MG63 (cell line): ENCODE measurements at regions not wholly inside any gene's neighbourhood (a gene's known extent, or its start where the extent isn't known, plus 50 kb on each side); places are given as distances from the start of the nearest gene placed in this dataset.

ENCODE experiments used
- DNase-seq: peaks from one replicate; pipeline ENCODE4 v3.0.0-alpha.2; 2020
- H3K27me3 ChIP-seq: fragments of 250-450 bp; sonication (Bioruptor Pico); 2 replicates; pipeline ENCODE4 v1.5.1; 2020; ENCODE audit warnings: mild to moderate bottlenecking, moderate library complexity
- H3K36me3 ChIP-seq: fragments of 250-450 bp; sonication (Bioruptor Pico); 2 replicates; pipeline ENCODE4 v1.5.1; 2020; ENCODE audit warnings: mild to moderate bottlenecking, moderate library complexity
- H3K4me3 ChIP-seq: fragments of 250-450 bp; sonication (Bioruptor Pico); 2 replicates; pipeline ENCODE4 v1.5.1; 2020; ENCODE audit warnings: mild to moderate bottlenecking, moderate library complexity
- H3K9me3 ChIP-seq: fragments of 250-450 bp; sonication (Bioruptor Pico); 2 replicates; pipeline ENCODE4 v1.5.1; 2020; ENCODE audit warnings: mild to moderate bottlenecking, moderate library complexity

DNA sequence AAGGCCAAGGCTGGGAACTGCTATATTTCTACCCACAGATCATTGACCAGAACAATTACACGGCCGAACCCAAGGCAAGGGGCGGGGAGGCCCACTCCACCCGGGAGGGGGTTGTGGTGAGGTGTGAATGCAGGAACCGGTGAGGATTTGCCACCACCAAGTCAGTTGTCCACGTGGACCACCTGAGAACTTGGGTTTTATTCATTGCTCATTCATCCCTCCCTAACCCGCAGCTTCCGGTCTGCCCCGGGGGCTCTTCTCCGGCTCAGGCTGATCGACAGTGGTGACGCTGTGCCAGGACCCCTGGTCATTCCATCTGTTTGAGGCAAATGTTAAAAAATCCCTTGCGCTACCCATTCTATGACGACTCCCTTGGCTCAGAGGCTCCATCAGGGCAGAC is 127.7 kb upstream of the RTL1 start:
- Histone ChIP-seq H3K36me3 (no peaks in the 10 kb centered on the region), H3K4me3 (no peak overlapping the region), H3K9me3 (no peaks in the 10 kb centered on the region), H3K27me3 (no peaks in the 10 kb centered on the region)
- DNase-seq, result no peak

GRCh38 chr14:101031721-101032120 is 128.2 kb upstream of the RTL1 start:
- H3K36me3 ChIP-seq, result no peaks in the 10 kb centered on the region

GRCh38 chr14:101032433-101032832 is 128.9 kb upstream of the RTL1 start:
- no peak for DNase-seq
- no peaks in the 10 kb centered on the region for H3K36me3 ChIP-seq
- no peak overlapping the region for H3K4me3 ChIP-seq
- no peaks in the 10 kb centered on the region for H3K27me3 ChIP-seq
- no peaks in the 10 kb centered on the region for H3K9me3 ChIP-seq

More at GRCh38 chr14:101031721-101032120, 128.2 kb upstream of the RTL1 start:
- Histone ChIP-seq H3K9me3 (no peaks in the 10 kb centered on the region), H3K4me3 (no peak overlapping the region), H3K27me3 (no peaks in the 10 kb centered on the region)
- no peak for DNase-seq

GRCh38 chr14:101033006-101033405 is 129.5 kb upstream of the RTL1 start:
- no peaks in the 10 kb centered on the region for H3K36me3 ChIP-seq
- no peak for DNase-seq
- H3K4me3 ChIP-seq, result no peak overlapping the region
- H3K27me3 ChIP-seq, result no peaks in the 10 kb centered on the region
- H3K9me3 ChIP-seq, result no peaks in the 10 kb centered on the region

DNA sequence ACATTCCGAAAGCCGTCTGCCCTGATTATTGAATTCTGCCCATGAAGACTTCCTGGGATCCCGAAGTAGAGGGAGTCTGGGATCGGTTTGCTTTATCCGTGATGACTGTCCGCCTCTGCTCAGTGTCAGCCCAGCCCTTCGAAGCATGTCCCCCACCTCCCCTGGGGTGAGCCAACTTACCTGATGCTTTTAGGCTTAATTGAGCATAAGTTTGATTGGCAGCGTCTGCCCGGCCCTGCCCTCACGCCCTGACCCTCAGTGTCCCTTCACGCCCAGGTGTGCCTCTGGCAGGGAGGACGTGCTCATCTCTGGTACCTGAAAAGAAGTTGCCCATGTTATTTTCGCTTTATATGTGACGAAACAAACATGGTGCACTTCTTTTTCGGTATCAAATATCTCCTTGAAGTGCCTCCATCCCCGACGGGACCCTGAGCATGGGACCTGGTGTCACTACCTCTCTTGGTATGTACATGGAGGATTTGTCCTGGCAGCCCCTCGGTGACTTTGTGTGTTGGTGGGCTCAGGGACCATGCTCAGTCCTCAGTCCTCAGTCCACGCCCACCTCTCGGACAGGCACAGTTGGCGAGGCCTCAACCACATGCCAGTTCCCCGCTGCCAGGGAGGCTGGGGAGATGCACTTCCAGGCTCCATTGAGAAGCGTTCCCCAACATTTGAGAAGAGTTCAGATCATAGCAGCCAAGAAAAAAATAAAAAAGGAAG is 130.1 kb upstream of the RTL1 start:
- Histone ChIP-seq H3K36me3 (no peaks in the 10 kb centered on the region), H3K9me3 (no peaks in the 10 kb centered on the region), H3K4me3 (no peak overlapping the region), H3K27me3 (no peaks in the 10 kb centered on the region)
- DNase-seq, result no peak

DNA sequence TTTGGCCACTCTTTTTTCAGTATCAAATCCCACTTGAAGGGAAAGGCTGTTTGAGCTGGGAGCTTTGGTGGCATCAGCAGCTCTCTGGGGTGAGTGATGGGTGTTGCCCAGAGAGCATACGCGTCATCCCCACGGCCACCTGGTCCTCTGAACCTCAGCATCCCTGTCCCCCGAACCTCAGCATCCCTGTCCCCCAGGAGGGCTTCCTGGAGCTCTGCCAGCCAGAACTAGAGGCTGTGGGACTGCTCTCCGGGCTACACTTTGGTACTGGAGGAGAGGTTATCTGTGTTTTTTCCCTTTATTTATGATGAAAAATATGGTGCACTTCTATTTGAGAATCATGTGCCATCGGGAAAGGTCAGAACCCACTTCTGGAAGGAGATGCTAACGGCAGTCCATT is 131.5 kb upstream of the RTL1 start:
- Histone ChIP-seq H3K9me3 (no peaks in the 10 kb centered on the region), H3K27me3 (no peaks in the 10 kb centered on the region), H3K4me3 (no peak overlapping the region), H3K36me3 (no peaks in the 10 kb centered on the region)
- no peak for DNase-seq

DNA sequence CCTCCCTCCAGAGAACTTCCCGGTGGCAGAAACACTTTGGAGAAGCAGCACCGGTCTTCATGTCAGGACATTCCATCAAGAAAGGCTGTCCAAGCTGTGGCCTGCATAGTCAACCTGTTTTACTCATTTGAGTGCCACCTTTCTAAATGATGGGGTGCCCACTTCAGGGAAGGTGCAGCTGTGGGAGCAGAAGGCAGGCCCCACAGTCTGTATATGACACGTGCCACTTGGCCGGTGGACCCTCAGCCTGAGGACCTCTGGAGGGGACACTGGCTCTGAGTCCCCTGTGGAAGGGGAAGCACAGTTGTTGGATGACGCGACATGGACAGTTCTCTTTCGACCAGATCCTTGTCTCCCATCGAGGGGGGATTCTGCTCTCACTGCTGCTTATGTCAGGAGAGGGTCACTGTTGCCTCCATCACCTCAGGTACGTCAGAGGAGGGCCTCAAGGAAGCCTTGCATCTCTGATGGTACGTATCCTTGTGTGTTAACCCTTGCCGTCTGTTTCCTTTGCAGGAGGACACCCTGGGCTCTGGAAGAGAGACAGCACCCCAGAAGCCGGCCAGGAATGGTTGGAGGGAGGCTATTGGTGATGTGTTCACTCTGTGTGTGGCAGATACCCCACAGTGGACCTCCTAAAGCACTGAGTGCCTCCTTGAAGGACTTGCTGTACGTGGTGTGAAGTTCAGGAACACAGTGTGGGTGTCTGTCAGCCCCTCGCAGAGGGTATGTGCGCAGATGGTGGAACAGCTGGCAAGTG is 132.1 kb upstream of the RTL1 start:
- H3K36me3 ChIP-seq, result no peaks in the 10 kb centered on the region
- no peak for DNase-seq

GRCh38 chr14:101037021-101037817 is 133.7 kb upstream of the RTL1 start:
- Histone ChIP-seq H3K27me3 (no peaks in the 10 kb centered on the region), H3K9me3 (no peaks in the 10 kb centered on the region), H3K36me3 (no peaks in the 10 kb centered on the region), H3K4me3 (no peak overlapping the region)
- DNase-seq, result no peak

More for the DNA sequence above, 132.1 kb upstream of the RTL1 start:
- Histone ChIP-seq H3K27me3 (no peaks in the 10 kb centered on the region), H3K4me3 (no peak overlapping the region), H3K9me3 (no peaks in the 10 kb centered on the region)

DNA sequence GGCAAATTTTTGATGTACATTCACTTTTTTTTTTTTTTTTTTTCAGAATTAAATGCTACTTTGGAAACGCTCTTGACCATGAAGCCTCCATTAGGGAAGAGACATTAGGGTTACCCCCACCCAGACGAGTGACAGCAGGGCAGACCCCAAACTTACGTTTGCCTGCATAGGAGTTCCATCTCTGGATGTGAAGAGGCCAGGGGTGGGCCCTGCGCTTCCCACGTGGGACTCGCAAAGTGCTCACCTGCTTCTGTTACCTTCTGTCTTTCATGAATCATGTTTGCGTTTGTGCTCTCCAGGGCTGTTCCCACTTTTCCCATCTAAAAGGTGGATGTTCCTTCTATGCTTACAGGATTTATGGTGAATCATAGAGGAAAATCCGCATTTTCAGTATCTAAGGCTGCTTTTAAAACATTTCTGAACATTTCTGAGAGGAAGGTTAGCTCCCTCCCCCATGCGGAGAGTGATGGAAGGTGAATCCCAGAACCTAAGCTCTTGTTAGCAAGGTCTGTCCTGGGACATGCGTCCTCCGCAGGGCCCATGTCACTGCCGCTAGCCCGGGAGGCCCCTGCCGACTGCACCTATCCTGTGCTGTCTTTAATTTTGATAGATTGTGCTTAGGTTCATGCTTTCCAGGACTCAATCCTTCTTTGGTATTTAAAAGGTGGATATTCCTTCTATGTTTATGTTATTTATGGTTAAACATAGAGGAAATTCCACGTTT is 135.7 kb upstream of the RTL1 start:
- Histone ChIP-seq H3K4me3 (no peak overlapping the region), H3K9me3 (no peaks in the 10 kb centered on the region), H3K36me3 (no peaks in the 10 kb centered on the region), H3K27me3 (no peaks in the 10 kb centered on the region)
- DNase-seq, result no peak

- no peaks in the 10 kb centered on the region for H3K27me3 ChIP-seq
- no peaks in the 10 kb centered on the region for H3K36me3 ChIP-seq
- DNase-seq, result no peak
- no peaks in the 10 kb centered on the region for H3K9me3 ChIP-seq
- no peak overlapping the region for H3K4me3 ChIP-seq
Measured at GRCh38 chr14:101039755-101040138, 136.2 kb upstream of the RTL1 start.

DNA sequence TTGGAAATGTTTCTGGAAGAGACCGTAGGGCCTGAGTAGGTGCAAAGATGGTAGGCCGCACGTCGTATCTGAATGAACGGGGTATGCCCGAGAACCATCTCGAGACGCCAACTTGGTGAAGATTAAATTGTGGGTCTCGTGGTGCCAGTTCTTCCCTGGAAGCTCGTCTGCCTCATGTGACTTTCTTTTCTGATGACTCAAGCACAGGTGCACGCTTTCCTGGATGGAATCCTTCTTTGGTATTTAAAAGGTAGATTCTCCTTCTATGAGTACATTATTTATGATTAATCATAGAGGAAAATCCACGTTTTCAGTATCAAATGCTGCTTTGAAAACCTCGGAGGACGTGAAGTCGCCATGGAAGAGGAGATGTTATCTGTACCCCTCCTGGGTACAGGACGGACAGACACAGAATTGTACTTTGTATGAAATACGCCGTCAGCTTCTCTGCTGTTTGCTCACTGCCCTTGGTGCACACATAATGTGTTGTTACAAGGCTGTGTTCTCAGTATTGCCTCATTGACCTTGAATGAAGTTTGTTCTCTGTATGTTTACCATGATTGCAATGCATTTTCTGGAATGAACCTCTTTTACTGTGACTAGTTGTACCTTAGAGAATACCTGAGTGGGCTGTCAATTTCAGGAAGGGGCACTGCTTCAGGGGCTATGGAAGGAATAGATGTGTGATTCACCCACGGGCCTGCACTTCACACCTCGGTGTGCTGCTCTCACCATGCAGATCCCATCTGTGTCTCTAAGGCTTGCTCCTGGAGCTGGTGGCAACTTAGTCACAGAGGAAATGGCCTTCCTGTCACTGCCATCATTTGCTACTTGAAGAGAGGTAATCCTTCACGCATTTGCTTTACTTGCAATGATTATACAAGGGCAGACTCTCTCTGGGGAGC is 137.3 kb upstream of the RTL1 start:
- Histone ChIP-seq H3K9me3 (no peaks in the 10 kb centered on the region), H3K27me3 (no peaks in the 10 kb centered on the region), H3K4me3 (no peak overlapping the region), H3K36me3 (no peaks in the 10 kb centered on the region)
- no peak for DNase-seq

DNA sequence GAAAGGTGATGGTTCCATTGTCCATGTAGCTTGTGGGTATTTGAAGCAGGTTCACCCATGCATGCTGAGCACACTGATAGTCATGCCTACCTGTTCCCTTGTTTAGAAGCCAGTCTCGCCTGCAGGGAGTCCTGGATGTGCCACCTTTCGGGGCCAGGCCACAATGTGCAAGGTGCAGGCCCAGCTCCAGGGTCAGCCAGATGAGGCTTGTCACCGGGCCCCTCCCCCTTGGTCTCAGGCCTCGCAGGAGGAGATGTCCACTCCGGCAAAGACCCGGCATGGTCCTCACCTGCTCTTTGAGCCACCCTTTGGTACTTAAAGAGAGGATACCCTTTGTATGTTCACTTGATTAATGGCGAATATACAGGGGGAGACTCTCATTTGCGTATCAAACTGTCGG is 140.4 kb upstream of the RTL1 start:
- Histone ChIP-seq H3K36me3 (no peaks in the 10 kb centered on the region), H3K9me3 (no peaks in the 10 kb centered on the region), H3K27me3 (no peaks in the 10 kb centered on the region), H3K4me3 (no peak overlapping the region)
- DNase-seq, result no peak

DNA sequence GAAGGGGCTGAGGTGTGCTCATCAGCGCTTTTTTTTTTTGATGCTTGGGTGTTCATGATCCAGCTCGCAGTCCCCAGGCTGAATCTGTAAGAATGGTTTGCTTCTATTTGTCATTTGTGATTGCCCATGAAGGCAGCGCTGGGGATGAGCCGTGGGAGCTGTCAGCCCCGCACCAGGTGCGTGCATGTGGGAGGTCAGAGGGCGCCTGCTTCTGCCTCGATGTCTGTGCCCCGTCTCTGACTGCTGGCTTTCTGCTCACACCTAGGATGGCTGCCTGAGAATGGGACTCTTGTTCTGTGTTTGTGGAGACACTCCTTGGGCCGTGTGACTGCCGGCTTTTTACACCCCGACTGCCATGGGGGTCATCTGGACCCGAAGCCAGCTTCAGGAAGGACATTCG is 141.2 kb upstream of the RTL1 start:
- no peak for DNase-seq
- H3K4me3 ChIP-seq, result no peak overlapping the region
- no peaks in the 10 kb centered on the region for H3K27me3 ChIP-seq
- no peaks in the 10 kb centered on the region for H3K36me3 ChIP-seq
- H3K9me3 ChIP-seq, result no peaks in the 10 kb centered on the region

DNA sequence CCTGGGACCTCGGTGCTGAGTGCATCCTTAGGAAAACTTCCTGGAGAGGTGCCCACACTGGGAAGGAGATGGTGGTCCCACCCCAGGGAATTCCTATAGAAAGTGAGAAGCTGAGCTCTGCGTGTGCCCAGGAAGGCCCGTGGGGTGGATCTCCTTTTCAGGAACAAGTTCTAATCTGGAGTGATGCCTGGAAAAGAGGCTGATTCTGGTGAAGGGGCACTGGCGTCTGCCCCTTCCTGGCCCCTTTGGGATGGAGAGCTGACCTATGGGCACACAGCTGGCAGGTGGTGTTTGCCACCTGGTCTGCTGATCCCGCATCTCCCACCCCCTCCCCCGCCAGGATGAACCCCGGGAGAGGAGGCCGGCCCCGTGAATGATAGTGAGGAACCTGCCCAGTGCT is 142.0 kb upstream of the RTL1 start:
- Histone ChIP-seq H3K9me3 (no peaks in the 10 kb centered on the region), H3K36me3 (no peaks in the 10 kb centered on the region), H3K4me3 (no peak overlapping the region), H3K27me3 (no peaks in the 10 kb centered on the region)
- DNase-seq, result no peak

DNA sequence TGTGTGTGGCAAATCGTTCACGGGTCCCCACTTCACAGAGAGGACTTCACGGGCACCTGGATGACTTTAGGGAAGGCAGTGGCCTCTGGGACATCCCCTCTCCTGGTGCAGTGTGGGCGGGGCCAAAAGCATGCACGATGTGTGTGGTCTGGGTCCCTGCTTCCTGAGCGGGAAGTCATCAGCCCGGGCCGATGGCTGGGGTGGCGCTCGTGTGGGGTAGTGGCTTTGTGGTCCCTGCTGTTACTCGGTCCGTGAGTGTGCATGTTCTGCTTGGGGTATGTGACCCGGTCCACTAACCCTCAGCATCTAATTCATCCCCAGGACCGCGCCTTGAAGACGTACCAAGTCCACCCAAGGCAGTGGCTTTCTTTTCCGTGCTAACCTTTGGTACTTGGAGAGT is 142.5 kb upstream of the RTL1 start:
- no peak for DNase-seq
- H3K27me3 ChIP-seq, result no peaks in the 10 kb centered on the region
- no peaks in the 10 kb centered on the region for H3K36me3 ChIP-seq
- H3K4me3 ChIP-seq, result no peak overlapping the region
- no peaks in the 10 kb centered on the region for H3K9me3 ChIP-seq

GRCh38 chr14:101047326-101047725 is 143.8 kb upstream of the RTL1 start:
- Histone ChIP-seq H3K36me3 (no peaks in the 10 kb centered on the region), H3K9me3 (no peaks in the 10 kb centered on the region), H3K4me3 (no peak overlapping the region), H3K27me3 (no peaks in the 10 kb centered on the region)
- DNase-seq, result no peak
